HG03097 (cell line): ENCODE measurements at regions not wholly inside any gene's neighbourhood (a gene's known extent, or its start where the extent isn't known, plus 50 kb on each side); places are given as distances from the start of the nearest gene placed in this dataset.

Experiments used
- ATAC-seq: cut with Tn5 transposase; IDR thresholded peaks from one replicate; pipeline ENCODE4 v1.9.1; 2021; ENCODE audit not compliant: unreplicated experiment, low FRiP score

DNA sequence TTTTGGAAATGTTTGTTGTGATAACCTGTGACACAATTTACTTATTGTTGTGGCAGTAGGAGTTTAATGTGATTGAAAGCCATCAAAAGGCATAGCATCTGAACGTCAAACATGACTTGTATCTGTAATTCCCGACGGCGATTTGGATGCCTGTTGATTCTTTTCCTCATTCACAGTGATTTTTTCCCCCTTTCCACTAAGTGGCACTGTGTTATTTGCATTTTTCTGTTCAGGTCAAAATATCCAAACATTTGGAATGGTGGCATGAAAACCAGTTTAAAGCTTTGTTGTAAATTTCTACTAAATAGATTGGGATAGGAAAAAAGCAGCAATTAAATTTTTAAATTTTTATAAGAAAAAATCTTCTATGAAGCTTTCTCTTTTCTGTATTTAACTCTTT lies 259.9 kb upstream of the KCNH8 start:
- ATAC-seq = no peak

DNA sequence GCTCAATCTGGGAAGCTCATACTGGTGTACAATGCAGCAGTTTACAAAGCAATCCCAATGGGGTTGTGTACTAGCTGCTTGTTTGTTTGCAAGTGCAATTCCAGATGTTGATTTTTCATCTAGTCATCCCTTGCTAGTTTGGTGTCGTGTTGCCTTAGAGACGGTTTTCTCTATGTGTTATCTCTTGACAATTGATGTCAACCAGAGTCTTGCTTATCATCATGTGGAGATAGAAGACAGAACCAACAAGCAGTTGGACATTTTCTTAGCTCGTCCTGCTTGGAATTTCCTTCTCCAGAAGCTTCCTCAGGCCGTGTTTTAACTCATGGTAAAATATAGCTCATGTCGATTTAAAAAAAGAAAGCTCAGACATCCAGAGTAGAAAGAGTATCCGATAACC lies 262.0 kb upstream of the KCNH8 start:
- no peak for ATAC-seq

DNA sequence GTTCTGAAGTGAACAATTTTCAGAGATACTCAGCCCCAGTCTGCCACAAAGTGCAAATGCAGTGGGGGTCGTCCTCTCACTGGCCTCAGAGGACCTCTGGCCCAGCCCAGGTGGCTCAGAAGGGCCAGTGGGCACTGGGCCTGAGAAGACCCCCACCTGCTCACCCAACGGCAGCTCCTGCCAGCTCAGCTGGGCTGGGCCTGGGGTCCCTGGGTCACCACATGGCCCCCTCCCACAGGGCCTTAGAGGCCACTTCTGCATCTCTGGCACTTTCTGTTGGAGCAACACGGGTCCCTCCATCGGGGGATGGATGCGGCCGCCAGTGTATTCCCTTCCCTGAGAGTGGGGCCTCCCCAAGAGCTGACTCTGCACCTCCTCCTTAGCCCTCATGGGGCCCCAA lies 262.7 kb upstream of the KCNH8 start:
- no peak for ATAC-seq

DNA sequence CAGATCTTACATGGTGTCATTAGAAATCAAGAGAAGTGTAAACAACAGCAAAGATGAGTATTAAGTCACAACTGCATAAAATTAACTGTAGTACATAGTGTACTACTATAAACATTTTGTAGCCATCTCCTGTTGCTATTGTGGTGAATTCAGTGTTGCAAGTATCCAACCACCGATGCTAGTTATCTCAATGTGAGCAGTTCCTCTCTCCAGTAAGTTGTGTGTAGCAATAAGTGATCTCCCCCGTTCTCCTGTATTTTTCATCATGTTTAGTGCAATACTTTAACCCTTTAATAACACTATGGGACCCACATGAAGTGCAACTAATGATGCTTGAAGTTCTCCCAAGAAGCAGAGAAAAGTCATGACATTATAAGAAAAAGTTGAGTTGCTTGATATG lies 264.7 kb upstream of the KCNH8 start:
- ATAC-seq = no peak

DNA sequence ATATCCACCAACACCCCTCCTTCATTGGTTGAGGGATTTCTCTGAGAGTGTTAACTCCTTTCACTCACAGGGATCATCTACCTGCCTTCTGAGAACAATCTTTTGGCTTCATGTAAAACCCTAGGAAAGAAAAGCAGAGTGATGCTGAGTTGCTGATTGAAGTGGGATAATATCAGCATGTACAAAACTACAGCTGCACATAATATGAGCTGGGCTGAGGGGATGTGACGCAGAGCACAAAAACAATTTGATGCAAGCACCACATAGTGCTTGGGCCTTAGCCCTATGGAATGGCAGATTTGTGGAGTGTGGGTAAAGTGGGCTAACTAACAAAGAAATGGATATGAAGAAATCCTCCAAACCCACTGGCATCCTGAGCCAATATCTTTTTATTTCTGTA lies 267.6 kb upstream of the KCNH8 start:
- ATAC-seq = no peak

DNA sequence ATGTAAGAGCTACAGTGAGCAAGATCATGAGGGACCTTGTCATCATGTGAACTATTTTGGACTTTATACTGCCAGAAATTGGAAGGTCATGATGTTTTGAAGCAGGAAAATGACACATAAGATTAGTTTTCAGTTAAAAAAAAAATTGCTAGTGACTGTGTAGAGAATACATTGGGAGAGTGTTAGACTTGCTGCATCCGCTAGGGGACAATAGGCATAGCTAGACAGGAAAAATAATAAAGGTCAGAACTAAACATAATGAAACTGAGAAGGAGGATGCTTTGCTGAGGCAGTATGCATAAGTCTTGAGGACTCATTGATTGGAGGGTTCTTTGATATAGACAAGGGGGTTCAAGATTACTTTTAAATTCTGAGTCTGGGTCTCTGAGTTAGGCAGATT lies 275.8 kb upstream of the KCNH8 start:
- no peak for ATAC-seq

DNA sequence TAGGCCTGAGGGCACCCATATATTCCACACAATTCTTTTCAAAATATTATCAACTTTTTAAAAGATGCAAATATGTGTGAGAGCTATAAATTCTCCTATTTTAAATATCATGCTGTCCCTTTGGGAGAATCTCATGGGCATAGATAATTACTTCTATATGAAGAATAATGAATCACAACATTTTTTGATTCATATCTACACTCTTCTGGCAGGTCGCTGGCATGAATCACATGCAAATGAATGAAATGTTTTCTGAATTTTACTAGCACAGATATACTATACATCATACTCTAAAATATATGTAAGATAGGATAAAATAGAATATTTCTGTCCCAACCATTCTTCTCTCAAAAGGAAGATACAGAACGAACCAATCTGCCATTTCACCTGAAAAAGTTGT lies 277.7 kb upstream of the KCNH8 start:
- ATAC-seq = no peak

DNA sequence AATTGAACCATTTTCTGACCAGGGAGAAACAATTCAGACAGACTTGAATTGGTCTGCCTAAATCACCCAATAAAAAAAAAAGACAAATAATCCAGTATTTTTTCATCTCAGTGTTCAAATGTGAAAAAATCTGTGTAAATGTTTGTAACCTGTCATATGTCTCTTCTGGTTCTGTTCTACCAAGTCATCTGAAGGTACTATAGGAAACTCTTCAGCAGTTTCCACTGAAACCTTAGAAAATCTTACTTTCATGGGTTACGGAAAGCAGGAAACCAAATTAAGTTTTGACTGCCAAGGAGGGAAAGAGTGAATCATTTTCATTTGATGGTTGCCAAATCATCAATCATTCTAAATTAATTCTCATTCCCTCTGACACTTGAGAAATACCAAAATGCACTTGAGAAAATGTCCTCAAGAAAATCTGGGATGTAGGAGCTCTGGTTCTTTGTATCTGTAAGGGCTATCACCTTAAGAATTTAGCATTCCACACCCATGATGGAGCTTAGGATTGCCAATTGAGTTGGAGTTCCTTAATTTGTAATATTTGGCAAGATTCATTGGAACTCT lies 278.2 kb upstream of the KCNH8 start:
- no peak for ATAC-seq

DNA sequence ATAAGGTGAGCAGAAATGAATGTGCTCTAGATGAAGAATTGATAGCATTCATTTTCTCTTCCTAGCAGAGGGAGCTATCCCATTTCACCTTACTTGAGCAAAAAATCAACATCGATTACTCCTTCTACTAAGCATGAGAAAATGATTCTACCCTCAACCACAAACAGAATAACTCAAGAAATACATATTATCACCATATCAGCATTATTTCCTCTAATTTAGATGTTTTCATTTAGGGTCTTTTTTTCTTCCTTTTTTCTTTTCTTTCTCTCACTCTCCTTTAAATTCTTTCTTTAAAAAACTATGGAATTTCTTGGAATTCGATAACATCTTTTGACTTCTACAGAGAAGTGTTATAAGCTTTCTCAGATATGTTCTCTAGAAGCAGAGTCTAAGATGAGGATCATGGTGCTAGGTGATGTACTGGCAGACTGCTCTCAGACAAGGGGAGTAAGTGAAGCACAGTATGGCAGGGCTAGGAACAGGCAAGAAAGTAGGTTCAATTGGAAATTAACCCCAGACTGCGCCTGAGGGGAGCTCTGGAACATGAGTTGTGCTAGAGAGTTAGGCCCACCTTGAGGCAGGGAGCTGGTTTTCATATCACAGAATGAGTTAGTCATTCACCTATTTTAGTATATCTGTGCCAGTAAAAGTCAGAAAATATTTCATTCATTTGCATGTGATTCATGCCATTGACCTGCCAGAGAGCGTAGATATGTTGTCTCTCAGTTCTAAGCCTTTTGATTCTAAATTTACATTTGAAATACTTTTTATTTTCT lies 279.2 kb upstream of the KCNH8 start:
- no peak for ATAC-seq

DNA sequence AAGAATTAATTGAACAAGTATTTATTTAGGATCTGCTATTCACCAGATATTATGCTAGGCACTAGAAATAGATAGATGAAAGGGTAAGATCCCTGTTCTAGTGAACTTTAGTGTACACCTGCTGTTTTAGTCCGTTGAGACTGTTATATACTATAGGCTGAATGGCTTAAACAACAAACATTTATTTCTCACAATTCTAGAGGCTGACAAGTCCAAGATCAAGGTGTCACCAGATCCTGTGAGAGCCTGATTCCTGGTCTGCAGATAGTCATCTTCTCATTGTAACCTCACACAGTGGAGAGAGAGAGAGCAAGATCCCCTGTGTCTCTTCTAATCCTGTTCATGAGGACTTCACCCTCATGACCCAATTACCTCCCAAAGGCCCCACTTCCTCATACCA lies 281.4 kb upstream of the KCNH8 start:
- ATAC-seq = no peak

DNA sequence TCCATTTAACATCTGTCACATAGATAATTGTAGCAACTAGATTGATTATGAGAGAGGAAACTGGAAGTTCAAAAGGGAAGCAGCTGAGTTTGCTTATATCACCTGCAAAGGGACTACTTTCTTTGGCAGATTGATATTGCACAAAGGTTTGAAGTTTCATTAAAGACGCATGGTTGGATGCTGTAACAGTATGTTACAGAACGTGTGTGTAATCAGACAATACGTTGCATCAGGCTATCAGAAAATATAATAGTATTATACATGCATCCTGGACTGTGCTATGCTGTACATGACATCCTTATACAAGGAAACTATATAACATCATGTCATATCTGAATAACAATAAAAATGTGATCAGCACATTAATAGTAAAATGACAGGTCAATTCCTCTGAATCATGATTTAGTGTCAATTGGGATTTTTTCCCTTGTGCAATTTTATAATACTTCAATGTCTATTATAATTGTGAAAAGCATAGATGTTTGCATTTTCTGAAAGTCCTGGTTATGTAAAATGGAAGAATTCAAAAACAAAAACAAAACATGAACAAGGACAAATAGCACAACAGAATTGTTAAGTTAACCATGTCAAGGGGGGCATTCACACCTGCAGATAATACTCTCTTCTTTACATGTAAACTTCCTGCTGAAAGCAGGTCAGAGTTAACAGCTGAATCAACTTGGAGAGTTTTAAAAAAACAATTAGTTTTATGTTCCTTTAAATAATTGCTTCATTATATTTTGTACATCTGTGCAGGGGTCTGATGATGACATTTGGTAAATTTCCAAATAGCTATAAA lies 283.2 kb upstream of the KCNH8 start:
- no peak for ATAC-seq

DNA sequence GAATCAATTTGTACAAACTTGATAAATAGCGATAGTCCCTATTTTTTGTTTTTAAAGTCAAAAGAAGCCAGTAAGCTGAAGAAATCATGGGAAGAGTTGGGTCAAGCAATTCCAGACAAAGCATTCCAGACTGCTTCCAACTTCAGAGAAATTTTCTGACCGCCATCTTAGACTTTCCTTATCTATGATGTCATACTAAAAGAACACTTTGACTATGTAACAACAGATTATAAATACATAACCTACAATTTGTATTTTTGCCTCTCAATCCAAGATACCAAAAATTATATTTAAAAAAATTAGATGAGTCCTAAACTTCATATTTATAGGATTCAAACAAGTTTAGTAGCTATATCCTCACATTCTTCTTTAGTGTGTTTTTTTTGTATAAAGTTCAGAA lies 286.2 kb upstream of the KCNH8 start:
- ATAC-seq = no peak

DNA sequence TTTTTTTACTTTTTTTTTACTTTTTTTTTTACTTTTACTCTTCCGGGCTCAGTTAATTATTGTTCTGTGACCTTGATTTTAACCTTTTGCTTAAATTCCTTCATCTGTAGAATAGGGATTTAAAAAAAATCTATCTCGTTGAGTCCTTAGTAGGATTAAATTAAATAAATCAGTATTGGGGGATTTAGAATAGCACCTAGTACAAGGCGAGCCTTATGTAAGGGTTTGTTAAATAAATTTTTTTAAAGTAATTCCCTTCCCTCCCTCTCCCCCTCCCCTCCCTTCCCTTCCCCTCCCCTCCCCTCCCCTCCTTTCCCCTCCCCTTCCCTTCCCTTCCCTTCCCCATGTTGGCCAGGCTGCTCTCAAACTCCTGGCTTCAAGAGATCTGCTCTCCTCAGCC lies 287.2 kb upstream of the KCNH8 start:
- ATAC-seq = no peak

DNA sequence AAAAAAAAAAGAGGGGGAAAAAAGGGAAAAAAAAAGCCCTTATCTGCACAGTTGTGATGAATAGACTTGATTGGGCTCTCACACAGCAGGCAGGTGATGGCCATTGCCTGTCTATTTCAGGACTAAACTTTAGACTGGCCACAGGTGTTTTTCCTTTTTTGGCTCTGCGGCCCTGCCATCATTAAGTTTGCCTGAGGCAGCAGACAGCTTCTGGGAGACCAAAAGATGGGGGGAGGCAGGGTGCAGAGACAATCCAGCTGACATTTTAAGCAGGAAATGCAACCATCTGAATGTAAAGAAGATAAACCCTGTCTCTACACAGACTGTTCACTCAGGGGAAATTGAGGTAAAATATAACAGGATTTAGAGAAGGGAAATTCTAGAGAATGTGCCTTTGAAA lies 295.0 kb upstream of the KCNH8 start:
- ATAC-seq = no peak

DNA sequence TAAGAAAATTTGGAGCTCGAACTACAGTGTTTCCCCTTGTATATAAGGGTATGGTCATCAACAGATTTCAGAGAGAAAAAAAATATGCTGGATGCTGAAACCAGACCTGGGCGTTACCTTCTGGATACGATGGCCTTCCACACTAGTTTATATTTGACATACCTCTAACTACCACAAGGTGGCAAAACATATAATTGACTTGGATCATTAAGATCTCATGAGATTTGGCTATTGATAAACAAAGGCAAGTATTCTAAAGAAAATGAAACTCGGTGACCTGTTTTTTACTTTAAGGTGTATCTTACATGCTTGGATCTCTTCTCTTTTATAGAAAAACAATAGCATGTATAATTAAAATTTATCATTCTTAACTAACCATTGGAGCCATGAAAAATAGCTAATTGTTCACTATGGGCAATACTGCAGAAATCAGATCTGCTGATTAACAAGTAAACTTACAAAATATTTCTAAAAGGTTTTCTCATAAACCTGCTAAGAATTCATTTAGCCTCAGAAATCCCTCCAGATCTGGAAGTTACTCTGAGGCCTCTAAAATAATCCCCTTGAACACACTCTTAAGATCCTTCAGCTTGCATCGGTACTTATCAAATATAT lies 300.6 kb upstream of the KCNH8 start:
- no peak for ATAC-seq

DNA sequence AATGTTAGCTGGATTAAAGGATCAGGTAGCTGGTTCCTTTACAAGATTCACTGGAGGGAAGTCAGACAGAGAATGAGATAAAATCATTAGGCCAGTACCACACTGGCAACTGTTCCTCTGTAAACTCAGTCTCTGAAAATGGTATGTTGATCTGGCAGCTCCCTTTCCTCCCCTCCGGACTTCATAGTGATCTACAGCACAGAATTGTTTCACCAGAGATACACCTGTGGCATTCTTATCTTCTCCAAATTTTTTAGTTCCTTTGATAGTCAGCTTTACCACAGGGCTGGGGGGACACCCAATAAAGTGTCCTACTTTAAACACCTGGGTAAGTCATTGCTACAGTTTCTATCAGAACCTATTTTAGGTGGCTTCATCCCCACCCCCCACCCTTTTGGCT lies 304.3 kb upstream of the KCNH8 start:
- ATAC-seq = no peak

DNA sequence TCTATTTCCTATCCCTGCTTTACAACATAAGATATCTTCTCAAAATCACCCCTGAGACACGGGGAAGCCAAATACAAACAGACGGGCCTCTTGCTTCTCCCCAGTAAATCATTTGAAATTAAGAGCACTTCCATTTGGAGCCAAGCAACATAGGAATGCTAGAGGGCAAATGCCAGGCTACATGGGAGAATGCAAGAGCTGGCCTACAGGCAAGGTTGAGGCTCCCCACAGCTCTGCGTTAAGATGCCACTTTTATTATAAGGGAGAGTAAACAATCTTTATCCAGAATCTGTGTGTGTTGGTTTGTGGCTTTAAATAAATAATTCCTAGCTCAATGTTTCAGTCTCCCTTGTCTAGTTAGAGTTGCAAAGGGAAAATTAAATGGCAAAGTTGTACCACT lies 305.1 kb upstream of the KCNH8 start:
- ATAC-seq = no peak

DNA sequence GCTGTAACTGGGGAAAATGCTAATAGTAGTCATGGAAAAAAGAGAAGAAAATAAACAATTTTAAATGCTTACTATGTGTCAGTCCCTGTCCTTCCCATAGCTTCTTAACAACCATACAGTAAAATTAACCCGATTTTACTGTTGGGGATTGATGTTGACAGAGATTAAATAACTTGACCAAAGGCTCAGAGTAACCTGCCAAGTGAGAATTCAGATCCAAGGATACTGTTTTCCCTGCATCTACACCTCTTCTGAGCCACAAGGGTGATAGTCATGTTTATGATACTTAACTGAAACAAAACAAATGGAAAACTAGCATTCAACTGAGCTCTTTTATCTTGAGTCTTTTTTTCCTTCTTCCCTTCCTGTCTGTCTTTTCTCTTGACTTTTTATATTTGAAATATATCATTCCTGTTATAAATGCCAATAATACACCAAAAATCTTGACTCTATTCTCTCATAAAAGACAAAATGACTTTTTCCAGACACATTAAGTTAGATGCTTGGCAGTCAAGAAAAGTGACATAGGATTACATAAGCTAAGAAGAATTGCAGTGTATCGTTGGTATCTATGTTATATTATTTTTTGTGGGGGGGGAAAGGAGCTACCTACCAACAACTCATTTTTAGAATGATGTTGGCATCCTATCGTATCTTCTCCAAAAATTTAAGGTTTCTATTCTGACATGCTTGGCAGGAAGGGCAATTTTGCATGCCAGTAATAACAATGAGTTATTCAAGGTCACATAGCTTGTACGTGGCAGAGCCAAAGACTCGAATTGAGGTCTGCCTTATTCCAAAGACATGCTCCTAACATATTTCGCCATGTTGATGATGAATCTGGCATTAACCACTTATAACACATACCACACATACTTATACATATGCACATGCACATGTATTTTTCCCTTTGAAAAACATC lies 306.6 kb upstream of the KCNH8 start:
- ATAC-seq = no peak

DNA sequence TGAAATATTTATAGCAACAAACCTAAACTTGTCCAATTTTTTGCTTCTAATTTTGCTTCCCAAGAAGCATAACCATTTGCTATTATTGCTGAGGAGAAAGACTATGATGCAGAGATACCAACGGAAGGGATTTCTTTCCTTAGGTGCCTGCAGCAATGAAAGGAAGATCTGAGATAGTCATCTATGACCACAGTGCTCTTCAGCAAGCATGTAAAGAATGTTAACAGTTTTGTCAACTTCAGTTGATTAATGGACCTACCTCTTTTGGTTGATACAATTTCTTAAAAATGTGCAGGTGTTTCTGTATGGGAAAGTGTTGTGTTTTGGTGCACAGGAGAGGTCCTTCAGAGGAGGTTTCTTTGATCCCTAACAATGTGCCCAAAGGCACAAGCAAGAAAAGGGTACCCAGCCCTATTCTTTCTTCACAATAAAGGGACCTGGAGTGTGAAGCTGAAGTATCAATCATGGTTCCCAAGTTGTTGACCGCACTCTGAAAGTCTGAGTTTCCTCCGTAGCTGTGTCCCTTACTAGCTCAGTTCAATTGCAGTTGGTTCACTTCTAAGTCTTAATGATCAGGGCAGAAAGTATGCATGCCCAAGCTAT lies 307.7 kb upstream of the KCNH8 start:
- ATAC-seq = no peak

DNA sequence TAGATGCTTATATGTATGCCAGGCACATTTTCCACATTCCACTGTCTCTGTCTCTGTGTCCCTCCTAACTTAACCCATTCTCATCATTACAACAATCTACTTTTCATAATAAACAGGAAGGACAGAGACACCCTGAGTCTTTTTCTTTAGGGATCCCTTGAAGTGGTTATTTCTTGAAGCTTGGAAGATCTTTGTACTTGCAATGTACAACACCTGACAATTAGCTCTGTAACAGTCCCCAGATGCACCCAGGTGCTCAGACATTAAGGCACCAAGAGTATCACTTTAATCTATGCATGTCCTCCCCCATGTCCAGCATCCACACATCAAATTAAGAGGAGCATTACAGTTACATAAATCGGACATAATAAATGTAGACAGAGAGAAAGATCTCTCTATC lies 309.6 kb upstream of the KCNH8 start:
- no peak for ATAC-seq
